CD4-positive, alpha-beta T cell treated with Interferon alpha-2 for 1 hour (primary cell): ENCODE measurements at regions not wholly inside any gene's neighbourhood (a gene's known extent, or its start where the extent isn't known, plus 50 kb on each side); places are given as distances from the start of the nearest gene placed in this dataset.

Experiments
- DNase-seq, 2 donors: peaks; one replicate each; pipeline ENCODE4 v3.0.0-alpha.2; 2020 to 2022

DNA sequence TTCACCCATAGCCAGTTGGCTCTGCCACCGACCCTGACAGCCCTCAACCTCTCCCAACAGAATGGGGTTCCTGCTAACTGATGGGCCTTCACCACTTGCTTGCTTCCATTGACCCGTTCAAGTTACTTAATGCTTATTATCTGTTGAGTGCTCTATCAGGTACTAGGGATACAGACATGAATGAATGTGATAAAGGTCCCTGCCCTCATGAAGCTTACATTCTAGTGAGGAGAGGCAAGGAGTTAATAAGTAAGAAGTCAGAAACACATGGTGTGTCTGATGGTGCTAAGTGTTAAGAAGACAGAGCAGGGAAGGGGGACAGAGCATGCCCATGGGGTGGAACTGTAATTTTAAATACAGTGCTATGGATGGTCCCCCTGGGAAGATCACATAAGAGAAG, 107.5 kb upstream of the JUN start:
- DNase-seq, result no peak

DNA sequence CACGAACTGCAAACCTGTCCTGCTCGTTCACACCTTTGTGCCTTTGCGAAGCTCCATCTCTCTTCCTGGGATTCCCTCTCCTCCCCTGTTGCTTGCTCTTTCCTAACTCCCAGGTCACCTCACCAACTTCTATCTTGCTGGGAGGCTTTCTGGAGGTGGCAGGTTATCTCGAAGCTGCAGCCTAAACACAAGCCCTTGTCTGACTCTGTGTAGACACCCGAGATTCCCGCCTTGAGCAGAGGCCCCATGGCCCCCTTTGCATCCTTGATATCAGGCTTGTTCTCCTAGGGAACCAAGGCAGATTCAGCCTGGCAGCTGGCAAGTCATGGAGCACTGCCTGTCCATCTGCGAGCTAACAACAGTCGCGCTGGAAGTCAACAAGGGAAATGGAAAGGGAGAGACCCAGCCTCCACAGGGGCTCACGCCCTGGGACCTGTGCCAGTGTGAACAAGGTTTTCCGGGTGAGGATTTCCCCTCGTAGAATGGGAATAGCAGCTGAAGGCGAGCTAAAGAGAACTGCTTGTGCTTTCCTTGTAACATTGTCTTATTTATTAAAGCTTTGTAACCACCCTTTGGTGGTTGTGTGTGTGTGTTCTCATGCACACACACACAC, 109.5 kb upstream of the JUN start:
- DNase-seq, result no peak

DNA sequence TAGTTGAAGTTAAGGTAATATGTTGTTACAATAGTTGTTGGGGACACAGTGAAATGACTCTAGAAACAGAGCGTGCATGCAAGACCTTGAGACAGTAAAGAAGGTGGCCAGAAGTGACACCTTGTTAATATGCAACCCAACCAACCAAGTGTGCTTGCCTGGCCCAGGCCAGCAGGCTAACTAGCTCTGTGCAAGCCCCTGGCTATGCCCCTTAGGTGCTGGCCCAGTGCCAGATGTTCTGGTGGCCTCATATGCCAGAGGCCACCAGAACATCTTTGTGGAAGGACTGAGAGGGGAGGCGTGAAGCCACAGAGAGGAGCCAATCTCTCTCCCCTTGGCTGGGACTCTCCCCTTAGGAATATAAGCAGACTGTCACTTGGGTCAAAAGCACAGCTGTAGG, 111.2 kb upstream of the JUN start:
- DNase-seq, result no peak

DNA sequence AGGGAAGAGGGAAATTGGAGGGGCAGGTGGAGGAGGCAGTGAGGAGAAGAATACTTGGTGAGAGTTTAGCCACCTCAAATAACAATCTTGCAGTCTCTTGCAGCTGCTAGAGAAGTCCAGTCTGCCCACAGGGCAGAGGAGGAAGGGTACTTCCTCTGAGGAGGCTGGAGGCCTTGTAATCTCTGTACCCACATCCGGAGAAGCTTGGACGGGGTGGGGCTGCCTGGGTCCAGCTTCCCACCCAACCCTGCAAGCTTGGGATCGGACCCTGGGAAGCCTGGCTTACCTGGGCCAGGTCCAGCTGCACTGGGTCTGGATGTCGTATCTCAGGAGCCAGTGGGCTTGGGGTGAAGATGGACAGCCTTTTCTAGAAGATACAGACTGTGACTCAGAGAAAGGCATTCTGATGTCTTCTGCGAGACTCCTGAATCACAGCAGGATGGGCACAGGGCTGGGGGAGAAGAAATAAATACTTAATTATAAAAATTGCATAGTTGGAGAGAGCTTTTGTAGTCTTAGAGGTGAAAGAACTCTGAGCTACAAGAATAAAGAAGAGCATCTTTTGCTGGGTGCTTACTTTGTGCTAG, 111.8 kb upstream of the JUN start:
- DNase-seq, result no peak

DNA sequence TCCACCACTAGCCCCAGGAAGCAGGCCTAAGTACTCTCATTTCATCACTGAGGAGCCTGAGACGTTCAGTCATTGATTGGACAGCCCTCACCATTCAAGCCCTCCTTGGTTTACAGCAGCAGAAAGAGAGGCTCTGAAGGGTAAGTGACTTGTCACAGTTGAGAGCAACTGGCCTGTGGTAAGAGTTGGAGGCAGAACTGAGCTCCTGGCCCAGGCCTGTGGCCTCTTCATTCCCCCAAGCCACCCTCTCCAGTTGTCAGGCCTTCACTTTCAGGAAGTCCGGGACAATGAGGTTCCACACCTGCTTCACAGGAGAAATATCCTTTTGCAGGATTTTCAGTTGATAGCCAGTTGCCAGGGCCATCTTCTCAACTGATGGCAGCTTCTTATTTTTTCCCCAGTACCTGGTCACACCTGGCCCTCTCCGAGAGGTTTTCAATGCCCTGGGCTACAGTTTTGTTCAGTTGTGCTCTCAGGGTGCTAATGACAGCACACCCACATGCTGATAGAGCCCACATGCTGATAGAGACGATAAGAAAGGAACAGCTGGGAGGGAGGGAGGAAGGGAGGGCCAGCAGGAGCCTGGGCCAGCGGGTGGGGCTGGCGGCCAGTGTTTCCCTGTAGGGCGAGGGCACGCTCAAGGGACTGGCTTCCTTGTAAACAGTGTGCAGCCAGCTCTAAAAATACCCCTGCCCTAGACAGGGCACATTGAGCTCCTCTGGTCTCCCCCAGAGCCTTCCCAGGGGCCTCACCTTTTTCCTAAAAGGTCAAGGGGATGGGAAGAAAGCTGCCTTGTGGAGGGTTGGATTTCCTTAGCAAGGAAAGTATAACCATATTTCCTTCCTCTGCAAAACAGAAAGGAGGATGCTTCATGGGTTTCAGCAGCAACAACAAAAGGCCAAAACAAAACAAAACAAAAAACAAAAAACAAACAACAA, 112.7 kb upstream of the JUN start:
- DNase-seq, result no peak

DNA sequence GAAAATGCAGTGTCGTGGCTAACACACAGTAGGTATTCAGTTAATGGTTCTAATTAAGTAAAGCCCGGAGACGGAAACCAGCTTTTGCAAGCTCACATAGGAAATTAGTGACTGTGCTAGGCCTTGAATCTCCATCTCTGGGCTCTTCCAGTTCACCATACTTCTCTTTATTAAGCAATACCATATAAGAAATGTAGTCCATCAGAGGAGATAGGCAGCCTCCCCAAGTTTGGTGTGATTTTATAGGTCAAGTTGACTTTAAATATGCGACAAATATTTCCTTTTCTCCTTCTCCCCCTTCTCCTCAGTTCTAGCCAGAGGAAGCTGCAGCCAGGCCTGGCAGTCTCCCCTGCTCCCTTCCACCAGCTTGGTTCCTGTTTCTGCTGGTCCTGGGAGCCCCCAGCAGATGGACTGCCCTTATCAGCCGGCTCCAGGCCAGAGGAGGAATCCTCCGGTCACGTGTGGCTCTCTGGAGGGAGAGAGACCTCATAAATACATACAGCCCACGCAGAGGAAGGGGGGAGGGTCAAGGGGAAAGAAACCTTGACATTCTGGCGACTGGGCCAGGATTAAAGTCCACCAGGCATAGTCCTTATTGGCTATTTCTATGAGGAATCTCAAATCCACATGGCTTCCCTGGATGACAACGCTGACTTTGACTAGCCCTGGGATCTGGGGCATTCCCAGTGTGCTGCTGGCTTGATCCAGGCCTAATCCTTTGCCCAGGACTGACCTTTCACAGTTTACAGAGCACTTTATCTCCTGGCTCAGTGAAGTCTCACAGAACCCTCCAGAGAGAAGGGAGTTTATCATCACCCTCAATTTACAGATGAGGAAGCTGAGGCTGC, 115.1 kb upstream of the JUN start:
- DNase-seq, result no peak

DNA sequence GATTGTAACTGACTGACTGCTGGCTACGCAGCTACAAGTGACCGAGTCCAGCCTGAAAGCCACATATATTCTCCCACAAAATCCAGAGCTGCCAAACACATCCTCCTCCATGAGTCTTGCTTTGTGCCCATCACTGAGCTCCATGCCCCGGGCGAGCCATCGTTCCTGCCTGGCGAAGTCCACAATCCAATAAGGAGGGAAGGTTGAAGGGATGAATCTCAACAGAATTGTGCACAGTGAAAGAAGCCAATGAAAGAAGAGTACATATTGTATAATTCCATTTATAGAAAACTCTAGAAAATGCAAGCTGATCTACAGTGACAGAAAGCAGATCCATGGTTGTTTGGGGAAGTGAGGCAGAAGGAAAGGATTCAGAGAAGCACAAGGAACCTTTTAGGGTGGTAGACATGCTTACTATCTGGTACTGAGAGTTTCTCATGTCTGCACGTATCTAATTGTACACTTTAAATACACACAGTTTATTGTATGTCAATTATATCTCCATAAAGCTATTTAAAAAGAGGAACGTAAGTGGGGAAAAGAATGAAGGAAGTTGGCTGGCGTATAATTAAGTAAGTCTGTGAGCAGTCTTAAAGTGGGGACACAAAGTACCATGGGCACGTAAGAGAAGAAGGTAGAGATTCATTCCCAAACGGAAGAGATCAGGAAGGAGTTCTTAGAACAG, 115.9 kb upstream of the JUN start:
- DNase-seq, result no peak

DNA sequence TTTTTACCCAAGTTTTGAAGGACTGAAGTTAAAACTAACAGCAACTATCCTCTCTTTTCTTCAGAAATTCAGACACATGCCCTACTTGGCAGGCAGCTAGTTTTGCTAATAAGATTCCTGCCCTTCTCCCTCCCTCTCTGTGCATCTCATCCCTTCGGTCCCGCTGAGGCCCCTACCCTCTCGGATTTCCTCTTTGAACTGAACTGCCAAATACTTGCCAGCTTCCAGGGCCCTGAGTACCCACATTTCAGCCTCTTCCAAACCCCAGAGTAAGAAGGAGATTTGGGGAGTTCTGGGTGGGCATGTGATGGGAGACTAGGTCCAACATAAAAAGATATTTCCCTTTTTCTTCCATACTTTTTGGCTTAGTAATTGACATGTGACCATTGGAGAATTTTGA, 116.5 kb upstream of the JUN start:
- no peak for DNase-seq

DNA sequence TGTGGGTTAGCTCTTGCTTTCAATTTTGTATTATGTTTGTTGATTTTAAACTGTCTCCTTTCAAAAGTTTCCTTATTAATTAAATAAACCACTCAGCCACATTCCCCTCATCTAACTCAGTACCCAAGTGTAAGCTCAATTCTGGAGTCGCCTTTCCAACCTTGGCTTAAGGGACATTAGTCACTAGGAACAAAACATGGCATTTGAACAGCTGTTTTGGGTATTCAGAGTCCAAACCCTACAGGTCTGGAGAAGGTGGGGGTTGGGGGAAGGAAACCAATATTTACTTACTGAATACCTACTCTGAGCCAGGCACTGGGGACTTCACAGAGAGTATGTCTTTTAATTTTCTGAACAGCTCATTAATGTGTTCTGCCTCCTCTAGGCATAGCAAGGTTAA, 117.2 kb upstream of the JUN start:
- no peak for DNase-seq

DNA sequence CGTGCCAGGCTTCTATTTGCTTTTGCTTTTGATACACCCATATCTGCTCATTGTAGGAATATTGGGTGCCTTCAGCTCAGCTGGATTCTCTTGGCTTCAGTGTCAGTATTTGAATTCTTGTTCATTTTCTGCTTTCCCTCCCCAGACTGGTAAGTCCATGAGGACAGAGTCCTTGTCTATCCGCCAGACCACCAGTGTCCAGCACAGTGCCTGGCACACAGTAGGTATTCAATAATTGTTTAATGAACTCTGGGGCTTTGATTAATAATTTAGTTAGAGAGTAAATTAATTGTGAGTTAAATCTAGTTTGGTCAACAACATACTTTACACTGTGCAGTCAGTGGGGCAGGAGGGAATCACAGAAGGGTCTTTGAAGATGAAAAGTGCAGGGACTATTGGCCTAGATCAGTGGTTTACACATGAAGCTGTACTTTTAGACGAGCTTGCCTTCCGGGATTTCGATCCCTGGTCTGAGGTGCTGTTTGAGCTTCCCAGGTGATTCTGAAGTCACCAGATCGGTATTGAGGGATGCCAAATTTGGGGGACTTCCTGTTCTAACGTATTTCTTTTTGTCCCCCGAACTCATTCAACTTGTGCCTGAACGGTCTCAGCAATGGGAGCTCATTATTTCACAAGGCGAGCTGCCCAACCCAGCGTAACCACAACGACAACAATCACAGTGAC, 119.1 kb upstream of the JUN start:
- no peak for DNase-seq

DNA sequence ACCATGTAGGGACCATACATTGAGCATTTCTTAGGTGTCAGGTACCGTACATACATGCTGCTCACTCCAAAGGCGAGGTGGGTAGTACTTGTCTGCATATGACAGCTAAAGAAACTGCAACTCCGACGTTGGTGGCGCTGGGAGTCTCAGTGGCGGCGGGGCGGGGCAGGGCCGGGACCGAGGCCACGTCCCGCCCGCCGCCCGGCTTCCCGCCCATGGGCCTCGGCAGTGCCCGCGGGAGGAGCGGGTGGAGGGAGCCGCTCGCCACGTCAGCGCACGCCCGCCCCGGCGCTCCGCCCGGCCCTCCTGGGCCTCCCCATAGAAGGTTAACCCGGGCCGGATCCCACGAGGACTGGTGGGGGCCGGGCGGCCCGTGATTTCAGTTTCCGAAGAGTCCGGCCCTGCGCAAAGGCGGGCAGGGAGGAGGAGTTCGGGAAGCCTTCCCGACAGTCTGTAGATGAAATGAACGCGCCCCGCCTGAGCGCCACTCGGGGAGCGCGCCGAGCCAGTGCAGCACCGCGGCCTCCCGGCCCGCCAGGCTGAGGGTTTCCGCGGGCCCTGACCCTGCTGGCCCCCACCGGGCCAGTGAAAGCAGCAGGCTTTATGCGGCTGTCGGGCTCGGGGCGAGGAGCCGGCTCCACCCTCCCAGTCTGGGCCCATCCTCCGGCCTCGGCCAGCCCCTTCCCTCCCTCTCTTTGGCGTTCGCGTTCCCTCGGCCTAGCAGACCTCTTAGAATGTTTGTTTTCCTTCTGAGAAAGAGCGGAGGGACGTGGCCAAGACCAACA, 119.9 kb upstream of the JUN start:
- DNase-seq, result peak; percentile 74 to 77

DNA sequence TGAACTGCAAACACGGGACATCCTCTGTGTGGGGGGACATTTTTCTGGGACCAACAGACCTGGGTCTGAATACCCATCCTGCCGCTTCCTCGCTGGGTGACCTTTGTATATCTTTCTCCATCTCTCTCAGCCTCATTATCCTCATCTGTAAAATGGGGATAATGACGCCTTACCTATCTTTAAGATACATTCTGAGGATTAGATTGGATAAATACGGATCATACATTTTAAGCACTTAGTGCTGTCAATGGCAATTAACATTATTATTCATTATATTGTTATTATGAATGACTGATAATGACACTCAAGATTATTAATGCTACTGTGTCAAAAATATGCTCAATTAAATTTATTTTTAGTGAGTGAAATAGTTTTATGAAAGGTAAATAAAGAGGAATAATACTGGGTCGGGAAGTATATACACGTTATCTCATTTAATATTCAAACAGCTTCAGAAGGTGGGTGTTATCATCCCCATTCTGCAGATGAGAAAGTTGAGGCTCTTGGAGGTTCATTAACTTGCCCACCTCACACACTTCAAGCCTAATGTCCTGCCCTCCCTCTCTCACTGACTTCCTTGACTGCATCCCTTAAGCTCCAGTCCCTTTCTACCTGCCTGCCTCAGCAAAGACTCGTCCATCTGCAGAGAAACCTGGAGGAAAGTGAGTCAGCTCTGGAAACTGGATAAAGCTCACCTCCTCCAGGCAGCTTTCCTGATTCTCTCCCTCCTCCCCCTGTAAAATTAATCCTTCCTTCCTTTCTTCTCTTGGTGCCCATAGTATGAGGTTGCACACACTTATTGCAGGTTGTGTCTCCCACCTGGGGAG, 120.7 kb upstream of the JUN start:
- DNase-seq, result no peak

DNA sequence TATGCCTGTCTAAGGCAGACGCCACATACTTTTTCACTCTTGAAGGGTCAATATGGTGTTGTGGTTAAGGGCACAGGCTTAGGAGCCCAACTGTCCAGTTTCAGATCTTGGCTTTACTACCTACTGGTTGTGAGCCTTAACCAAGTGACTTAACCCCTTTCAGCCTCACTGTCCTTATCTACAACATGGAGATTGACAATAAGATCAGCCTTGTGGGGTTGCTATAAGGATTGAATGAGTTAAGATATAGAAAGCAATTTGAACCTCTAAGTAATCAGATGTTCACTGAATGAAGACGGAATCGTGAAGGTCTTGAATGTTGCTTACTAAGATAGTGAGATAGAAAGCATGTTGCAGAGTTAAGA, 121.3 kb upstream of the JUN start:
- DNase-seq, result no peak

DNA sequence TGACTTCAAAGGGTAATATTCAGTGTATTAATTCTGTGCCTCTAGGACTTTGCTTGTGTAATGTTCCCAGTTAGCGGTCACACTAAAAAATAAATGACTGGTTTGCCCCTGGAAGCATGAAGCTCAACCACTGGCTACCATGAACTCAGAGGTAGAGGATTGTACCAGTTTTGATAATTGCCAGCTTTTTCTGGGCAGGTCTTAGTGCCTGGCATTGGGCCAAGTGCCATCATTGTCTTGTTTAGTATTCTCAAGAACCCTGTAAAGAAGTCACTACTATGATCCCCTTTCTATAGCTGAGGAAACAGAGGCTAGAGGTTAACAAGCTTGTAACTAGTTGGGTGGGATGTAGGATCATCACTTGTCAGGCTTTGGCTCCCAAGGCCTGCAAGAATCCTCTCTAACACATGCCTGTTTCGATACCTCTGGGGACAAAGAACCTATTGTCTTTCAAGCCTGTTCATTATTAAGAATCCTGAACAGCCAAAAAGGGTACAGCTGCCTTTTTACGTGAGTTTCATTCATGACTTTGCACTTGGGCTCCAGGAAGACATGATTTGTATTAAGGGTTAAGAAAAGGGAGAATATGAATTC, 121.9 kb upstream of the JUN start:
- DNase-seq, result no peak

DNA sequence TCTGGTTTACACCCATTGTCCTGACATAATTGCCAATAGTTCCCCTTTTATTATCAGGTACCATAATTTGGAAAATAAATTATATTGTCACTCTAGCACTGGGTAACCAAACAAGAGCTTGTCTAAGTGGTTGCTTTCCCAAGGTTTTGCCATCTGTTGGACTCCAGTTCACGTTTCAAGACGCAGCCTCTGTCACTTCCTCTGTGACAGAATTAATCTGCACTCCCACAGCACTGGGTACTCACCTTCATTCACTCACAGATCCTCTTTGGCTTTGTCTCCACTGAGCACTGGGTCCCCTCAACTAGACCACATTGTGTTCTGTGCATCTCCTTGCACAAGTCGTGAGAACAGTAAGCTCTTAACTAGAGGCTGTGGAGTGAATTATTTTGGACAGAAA, 123.6 kb upstream of the JUN start:
- no peak for DNase-seq

DNA sequence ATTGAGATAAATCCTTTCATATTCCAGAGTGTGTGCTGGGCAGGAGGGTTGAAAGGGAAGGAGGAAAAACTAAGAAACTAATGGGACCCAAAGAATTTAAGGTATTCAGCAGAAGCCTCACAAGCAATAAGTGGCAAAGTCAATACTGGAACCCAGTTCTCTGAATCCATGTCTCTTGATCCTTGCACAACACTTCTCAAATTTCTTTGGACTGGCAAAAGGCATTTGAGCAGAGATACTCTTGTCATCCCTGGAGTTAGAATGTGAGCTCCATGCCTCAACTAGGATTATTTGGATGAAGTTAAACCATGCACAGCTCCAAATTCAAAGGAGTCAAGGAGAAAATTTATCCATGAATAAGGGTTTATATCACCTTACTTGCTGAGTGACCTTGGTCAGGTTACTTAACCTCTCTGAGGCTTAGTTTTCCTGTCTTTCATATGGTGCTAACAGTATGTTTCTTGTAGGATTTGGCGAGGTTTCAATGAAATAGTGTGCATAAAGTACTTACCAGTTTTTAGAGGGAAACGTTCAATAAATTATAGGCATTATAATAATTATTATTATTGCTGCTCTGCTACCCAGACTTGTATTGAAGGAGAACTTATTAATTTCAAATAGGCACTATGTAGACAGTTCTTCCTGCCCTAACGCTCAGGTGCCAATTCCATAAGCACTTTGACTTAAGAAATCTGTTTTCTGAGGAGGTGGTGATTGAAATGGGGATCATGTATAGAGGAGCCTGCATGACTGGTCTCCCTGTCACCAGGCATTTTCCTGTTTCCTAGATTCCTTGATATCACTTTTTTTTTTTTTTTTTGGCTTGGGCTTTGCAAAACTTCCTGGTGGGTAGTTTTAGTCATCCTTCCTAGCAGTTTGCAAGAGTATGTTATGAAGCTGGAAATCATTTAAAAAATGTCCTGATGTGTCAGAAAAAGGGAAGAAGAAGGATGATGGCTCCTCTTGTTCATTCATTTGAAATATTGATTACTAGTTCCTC, 125.0 kb upstream of the JUN start:
- no peak for DNase-seq

DNA sequence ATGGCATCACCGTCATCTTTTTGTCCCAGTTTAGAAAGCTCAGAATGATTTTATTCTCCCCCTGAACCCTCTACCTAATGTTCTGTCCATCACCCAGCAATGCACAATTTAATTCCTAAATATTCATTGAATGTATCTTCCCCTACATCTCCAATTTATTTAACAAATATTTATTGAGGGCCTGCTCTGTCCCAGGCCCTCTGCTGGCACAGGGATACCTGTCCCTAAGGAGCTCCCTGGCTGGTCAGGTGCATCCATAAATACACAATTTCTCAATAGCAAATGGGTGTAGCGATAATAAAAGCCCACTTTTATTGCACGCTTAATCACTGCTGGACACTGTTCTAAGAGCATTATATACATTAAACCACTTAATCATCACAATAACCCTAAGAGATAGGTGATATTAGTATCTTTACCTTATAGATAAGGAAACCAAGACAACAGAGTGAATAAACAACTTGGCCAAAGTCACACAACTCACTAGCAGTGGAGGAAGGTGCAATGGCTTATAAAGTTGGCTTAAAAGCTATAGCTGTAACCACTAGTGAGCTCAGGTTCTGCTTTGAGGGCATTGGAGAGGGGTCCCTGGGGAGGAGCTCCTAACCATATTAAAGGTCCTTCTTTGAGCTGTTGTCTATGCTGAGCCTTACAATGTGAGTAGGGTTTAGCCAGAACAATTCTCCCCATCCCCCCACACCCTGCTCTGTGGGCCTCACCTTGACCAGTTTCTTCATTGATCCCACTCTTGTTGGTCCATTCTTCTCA, 126.3 kb upstream of the JUN start:
- no peak for DNase-seq
